ENCODE measurements at regions not wholly inside any gene's neighbourhood (a gene's known extent, or its start where the extent isn't known, plus 50 kb on each side); places are given as distances from the start of the nearest gene placed in this dataset.

DNA sequence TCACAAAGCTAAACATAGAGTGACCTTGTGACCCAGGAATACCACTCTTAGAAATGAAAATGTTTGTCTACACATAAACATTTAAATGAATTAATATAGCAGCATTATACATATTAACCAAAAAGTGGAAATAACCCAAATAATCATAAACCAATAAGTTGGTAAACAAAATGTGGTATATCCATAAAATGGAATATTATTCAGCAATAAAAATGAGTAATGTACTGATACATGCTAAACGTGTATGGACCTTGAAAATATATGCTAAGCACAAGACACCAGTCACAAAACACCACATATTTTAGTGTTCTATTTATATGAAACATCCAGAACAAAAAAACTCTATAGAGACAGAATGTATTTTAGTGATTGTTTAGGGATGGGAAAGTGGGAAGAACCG lies 68.9 kb upstream of the FUT9 start:
- no peaks in the 10 kb centered on the region for H3K4me1 ChIP-seq (ENCODE audit: insufficient read depth, low read length)
- no peaks in the 10 kb centered on the region for H3K79me1 ChIP-seq (ENCODE audit: insufficient read depth, low read depth, low read length, poor library complexity, severe bottlenecking)
- H3K23me2 ChIP-seq (ENCODE audit: insufficient read length, low read depth, low read length, poor library complexity, severe bottlenecking), result no peaks in the 10 kb centered on the region
- no peak overlapping the region for H3K27ac ChIP-seq (ENCODE audit: insufficient read length, low read depth, low read length)
- Mint-ChIP-seq H3K4me1 (no peaks in the 10 kb centered on the region), H3K9me3 (peaks cover 2 to 7% of the 10 kb centered on the region in 2 experiments; a peak in 2 of 5 replicates), H3K36me3 (ENCODE audit: insufficient read depth in 1 of 3, low read depth in 3 of 3) (no peaks in the 10 kb centered on the region; a peak in 1 of 7 replicates), H3K27ac (no peak overlapping the region), H3K27me3 (ENCODE audit: low read depth) (no peaks in the 10 kb centered on the region), H3K4me3 (no peak overlapping the region)
- H2BK12ac ChIP-seq (ENCODE audit: insufficient read length, low read depth, low read length), result no peak overlapping the region
- no peak overlapping the region for H2AFZ ChIP-seq (ENCODE audit: low read length)
- no peak overlapping the region for H2BK5ac ChIP-seq (ENCODE audit: insufficient read length, low read length)
- no peak overlapping the region for H3K4ac ChIP-seq (ENCODE audit: low read depth, low read length)
- H2BK15ac ChIP-seq (ENCODE audit: low read depth, low read length), result no peak overlapping the region
- H4K20me1 ChIP-seq (ENCODE audit: control insufficient read depth, insufficient read depth, insufficient read length), result no peaks in the 10 kb centered on the region
- no peak overlapping the region for H3K56ac ChIP-seq (ENCODE audit: insufficient read length, low read depth, low read length)
- H3K9me3 ChIP-seq (ENCODE audit: control insufficient read depth, low read depth, low read length), result no peaks in the 10 kb centered on the region
- H3K9ac ChIP-seq (ENCODE audit: extremely low read depth, insufficient read length, low read length), result no peak overlapping the region
- no CpG with 5 or more reads among the region's 2 CpGs for WGBS (ENCODE audit: extremely low coverage, insufficient read length, low lambda C conversion rate)
- H3K18ac ChIP-seq (ENCODE audit: insufficient read length, low read depth, low read length), result no peak overlapping the region
- H4K8ac ChIP-seq (replicated peaks; ENCODE audit: insufficient read length, low read depth, low read length), result no peak overlapping the region
- H3K4me2 ChIP-seq (ENCODE audit: insufficient read depth, insufficient read length, low read length), result no peak overlapping the region
- H4K91ac ChIP-seq (ENCODE audit: insufficient read length, low read depth, low read length), result no peak overlapping the region
- H4K5ac ChIP-seq (ENCODE audit: insufficient read length, low read depth, low read length), result no peak overlapping the region
- H3K14ac ChIP-seq (ENCODE audit: insufficient read depth, low read length), result no peak overlapping the region
- no peak overlapping the region for H3T11ph ChIP-seq (ENCODE audit: low read length)
- H3K79me2 ChIP-seq (ENCODE audit: insufficient read depth, low read length), result no peaks in the 10 kb centered on the region
- no peak overlapping the region for H3K23ac ChIP-seq (ENCODE audit: insufficient read length, low read depth, low read length)
- no peak for DNase-seq
- H2BK120ac ChIP-seq (ENCODE audit: low read depth, low read length, poor library complexity, severe bottlenecking), result no peak overlapping the region
- TF ChIP-seq, protein P1, sequence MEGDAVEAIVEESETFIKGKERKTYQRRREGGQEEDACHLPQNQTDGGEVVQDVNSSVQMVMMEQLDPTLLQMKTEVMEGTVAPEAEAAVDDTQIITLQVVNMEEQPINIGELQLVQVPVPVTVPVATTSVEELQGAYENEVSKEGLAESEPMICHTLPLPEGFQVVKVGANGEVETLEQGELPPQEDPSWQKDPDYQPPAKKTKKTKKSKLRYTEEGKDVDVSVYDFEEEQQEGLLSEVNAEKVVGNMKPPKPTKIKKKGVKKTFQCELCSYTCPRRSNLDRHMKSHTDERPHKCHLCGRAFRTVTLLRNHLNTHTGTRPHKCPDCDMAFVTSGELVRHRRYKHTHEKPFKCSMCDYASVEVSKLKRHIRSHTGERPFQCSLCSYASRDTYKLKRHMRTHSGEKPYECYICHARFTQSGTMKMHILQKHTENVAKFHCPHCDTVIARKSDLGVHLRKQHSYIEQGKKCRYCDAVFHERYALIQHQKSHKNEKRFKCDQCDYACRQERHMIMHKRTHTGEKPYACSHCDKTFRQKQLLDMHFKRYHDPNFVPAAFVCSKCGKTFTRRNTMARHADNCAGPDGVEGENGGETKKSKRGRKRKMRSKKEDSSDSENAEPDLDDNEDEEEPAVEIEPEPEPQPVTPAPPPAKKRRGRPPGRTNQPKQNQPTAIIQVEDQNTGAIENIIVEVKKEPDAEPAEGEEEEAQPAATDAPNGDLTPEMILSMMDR (conservative IDR thresholded peaks at IDR 0.05), result no peak
- no peak overlapping the region for H2BK20ac ChIP-seq (ENCODE audit: low read depth, low read length, poor library complexity, severe bottlenecking)
- H3K27me3 ChIP-seq (ENCODE audit: insufficient read depth, low read length), result no peaks in the 10 kb centered on the region
- H2AK5ac ChIP-seq (ENCODE audit: insufficient read length, low read length), result no peak overlapping the region
